ENCODE measurements at regions not wholly inside any gene's neighbourhood (a gene's known extent, or its start where the extent isn't known, plus 50 kb on each side); places are given as distances from the start of the nearest gene placed in this dataset.

- BruUV-seq (replicated peaks) = no TSS peak
- Histone ChIP-seq H3K4me3 (replicated peaks in 1 of 3; ENCODE audit: insufficient read depth in 1 of 3, low read depth in 2 of 3, low read length in 3 of 3) (no peak overlapping the region), H3K27me3 (ENCODE audit: control insufficient read depth in 1 of 2, insufficient read depth in 2 of 2, low read length in 2 of 2) (no peaks in the 10 kb centered on the region), H3K27ac (ENCODE audit: extremely low read length, insufficient read depth, low read length) (no peak overlapping the region), H3K4me1 (ENCODE audit: insufficient read depth, low read length) (no peaks in the 10 kb centered on the region), H4K20me1 (ENCODE audit: insufficient read depth, low read length) (no peaks in the 10 kb centered on the region), H3K4me2 (ENCODE audit: low read depth, low read length) (no peak overlapping the region), H3K9me3 (ENCODE audit: low read length) (no peaks in the 10 kb centered on the region), H2AFZ (ENCODE audit: low read length) (no peak overlapping the region), H3K9ac (ENCODE audit: insufficient read depth, low read depth, low read length) (no peak overlapping the region), H3K36me3 (replicated peaks in 1 of 2; ENCODE audit: control insufficient read depth in 1 of 2, insufficient read depth in 2 of 2, low read length in 2 of 2) (no peaks in the 10 kb centered on the region), H3K79me2 (ENCODE audit: insufficient read depth, low read length) (no peaks in the 10 kb centered on the region)
- no peak for FAIRE-seq
- CTCF ChIA-PET (ENCODE audit: low intra/inter-chr PET ratio, low total read pairs) = no interaction called here
- intact Hi-C loops (cut with micrococcal nuclease; ENCODE audit: unreplicated experiment) (no loop called here), in situ Hi-C loops (cut with HindIII; ENCODE audit: extremely low pct_ligation_motif_present, low pct_unique_long_range_greater_than_20kb) (no loop called here)
- POLR2A ChIA-PET = no interaction called here
- WGBS (ENCODE audit: low lambda C conversion rate) = 27% methylated on average over 2 of the region's 2 CpGs
- no peak for DNase-seq (ENCODE audit: low spot score)
- ATAC-seq = no peak
- TF ChIP-seq CBX1 (IDR thresholded peaks at IDR 0.05; ENCODE audit: low read depth) = no peak
- TF ChIP-seq ZNF777 (CRISPR knock-in tag; IDR thresholded peaks at IDR 0.05) = no peak
- no peak for TF ChIP-seq ELF1 (CRISPR knock-in tag; IDR thresholded peaks at IDR 0.05)
- TF ChIP-seq PTBP1 (IDR thresholded peaks at IDR 0.05; ENCODE audit: low read depth, low read length, poor library complexity, severe bottlenecking) = no peak
- no peak for TF ChIP-seq JDP2 (CRISPR knock-in tag; IDR thresholded peaks at IDR 0.05; ENCODE audit: borderline replicate concordance)
- no peak for TF ChIP-seq FOSL2 (CRISPR knock-in tag; IDR thresholded peaks at IDR 0.05)
- no peak for TF ChIP-seq GPBP1L1 (CRISPR knock-in tag; IDR thresholded peaks at IDR 0.05)
- no peak for TF ChIP-seq MLXIP (CRISPR knock-in tag; IDR thresholded peaks at IDR 0.05; ENCODE audit: borderline replicate concordance)
- TF ChIP-seq FIP1L1 (IDR thresholded peaks at IDR 0.05; ENCODE audit: borderline replicate concordance, insufficient read depth, low read depth, low read length) = no peak
These were observed 284.1 kb downstream of the NFKBIZ start for GRCh38 chr3:102133376-102133775.
